ENCODE measurements at regions not wholly inside any gene's neighbourhood (a gene's known extent, or its start where the extent isn't known, plus 50 kb on each side); places are given as distances from the start of the nearest gene placed in this dataset.

DNA sequence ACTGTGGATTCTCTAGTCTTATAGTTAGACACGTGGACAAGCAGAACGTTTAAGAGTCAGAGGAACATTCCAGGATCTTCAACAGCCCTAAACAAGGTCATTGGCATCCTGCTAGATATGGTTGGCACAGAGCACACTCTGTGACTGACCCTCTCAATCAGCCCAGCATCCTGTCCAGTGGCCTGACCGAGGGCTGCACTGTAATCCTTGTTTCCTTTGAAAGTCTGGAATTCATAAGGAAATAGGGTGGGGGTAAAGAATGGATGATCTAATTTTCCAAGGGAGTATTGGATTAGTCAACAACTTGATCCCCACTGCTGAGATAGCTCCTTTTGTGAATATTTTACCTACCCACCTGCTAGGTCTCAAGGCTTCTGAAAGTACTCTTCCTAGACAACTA is 94.5 kb upstream of the DLG1 start:
- TF ChIP-seq CTCF (IDR thresholded peaks at IDR 0.05; ENCODE audit: control extremely low read depth in 1 of 3, insufficient read depth in 1 of 3, low read depth in 1 of 3, low read length in 3 of 3) = no peak
- TF ChIP-seq YY1 (IDR thresholded peaks at IDR 0.05; ENCODE audit: low read depth, low read length) = no peak
- TF ChIP-seq TAF1 (IDR thresholded peaks at IDR 0.05; ENCODE audit: low read depth, low read length) = no peak
- TF ChIP-seq SIN3A (conservative IDR thresholded peaks at IDR 0.05 in 1 of 2, IDR thresholded peaks at IDR 0.05 in 1 of 2; ENCODE audit: low read depth in 1 of 2, low read length in 2 of 2) = no peak
- TF ChIP-seq NRF1 (IDR thresholded peaks at IDR 0.05; ENCODE audit: low read depth, low read length) = no peak
- no peak for TF ChIP-seq POLR2A (IDR thresholded peaks at IDR 0.05; ENCODE audit: control extremely low read depth in 1 of 2, low read depth in 2 of 2, low read length in 2 of 2)
- TF ChIP-seq POLR2AphosphoS5 (IDR thresholded peaks at IDR 0.05; ENCODE audit: low read depth, low read length) = no peak
- TF ChIP-seq HDAC6 (IDR thresholded peaks at IDR 0.05; ENCODE audit: low read depth, low read length) = no peak
- TF ChIP-seq HDAC2 (IDR thresholded peaks at IDR 0.05; ENCODE audit: borderline replicate concordance in 1 of 2, low read depth in 2 of 2, low read length in 2 of 2) = no peak
- no peak for TF ChIP-seq KDM1A (IDR thresholded peaks at IDR 0.05; ENCODE audit: borderline replicate concordance, low read length)
- no peak for TF ChIP-seq SP1 (IDR thresholded peaks at IDR 0.05; ENCODE audit: low read depth, low read length)
- TF ChIP-seq EZH2 (IDR thresholded peaks at IDR 0.05; ENCODE audit: low read depth, low read length, severe bottlenecking) = no peak
- no peak for TF ChIP-seq ASH2L (IDR thresholded peaks at IDR 0.05; ENCODE audit: low read length)

Measured in H1 (cell line).